ENCODE measurements at regions not wholly inside any gene's neighbourhood (a gene's known extent, or its start where the extent isn't known, plus 50 kb on each side); places are given as distances from the start of the nearest gene placed in this dataset.
"Not testable (repeated sequence)": the region's sequence is repeated elsewhere in the genome, so short reads cannot be mapped to it uniquely, and the experiment has no call there.

DNA sequence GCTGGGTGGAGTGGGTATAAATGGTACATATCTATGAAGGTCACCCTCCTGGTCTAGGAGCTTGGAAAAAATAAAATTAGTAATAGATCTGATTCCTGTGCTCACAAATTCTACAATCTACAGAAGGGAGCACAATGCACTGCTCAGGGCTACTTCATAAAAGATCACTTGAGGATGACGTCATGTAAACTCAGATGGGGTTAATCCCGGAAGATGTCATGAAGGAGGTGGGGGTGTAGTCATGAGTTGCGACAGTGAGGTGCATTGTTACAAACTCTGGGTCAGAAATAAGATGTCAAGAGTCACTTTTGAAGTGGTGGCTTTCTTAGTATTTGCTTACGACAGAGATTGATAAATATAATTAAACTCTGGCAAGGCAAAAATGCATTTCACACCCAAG, 68.2 kb downstream of the LHX9 start:
- H3K9me3 ChIP-seq (ENCODE audit: control insufficient read depth, insufficient read depth, low read length), result no peaks in the 10 kb centered on the region
- no peak overlapping the region for H3K4me3 ChIP-seq (ENCODE audit: low read length)
- no peaks in the 10 kb centered on the region for H3K27me3 ChIP-seq (ENCODE audit: control insufficient read depth, low read length)
- no peaks in the 10 kb centered on the region for H3F3A ChIP-seq (ENCODE audit: control insufficient read depth, insufficient read depth)
- no peaks in the 10 kb centered on the region for H3K79me2 ChIP-seq (ENCODE audit: control insufficient read depth, low read length)
- H4K20me1 ChIP-seq (ENCODE audit: control insufficient read depth, insufficient read depth, low read depth, low read length), result no peaks in the 10 kb centered on the region
- no peaks in the 10 kb centered on the region for H3K4me1 ChIP-seq (ENCODE audit: control insufficient read depth, low read length)
- H3K27ac ChIP-seq (ENCODE audit: low read depth, low read length), result no peak overlapping the region
- H3K9me2 ChIP-seq (replicated peaks; ENCODE audit: control insufficient read depth, low read length), result no peaks in the 10 kb centered on the region
- no peak overlapping the region for H3K4me2 ChIP-seq (ENCODE audit: low read length)
- no peak for TF ChIP-seq EZH2phosphoT487 (IDR thresholded peaks at IDR 0.05; ENCODE audit: borderline replicate concordance, low read length)
- TF ChIP-seq, protein P1, sequence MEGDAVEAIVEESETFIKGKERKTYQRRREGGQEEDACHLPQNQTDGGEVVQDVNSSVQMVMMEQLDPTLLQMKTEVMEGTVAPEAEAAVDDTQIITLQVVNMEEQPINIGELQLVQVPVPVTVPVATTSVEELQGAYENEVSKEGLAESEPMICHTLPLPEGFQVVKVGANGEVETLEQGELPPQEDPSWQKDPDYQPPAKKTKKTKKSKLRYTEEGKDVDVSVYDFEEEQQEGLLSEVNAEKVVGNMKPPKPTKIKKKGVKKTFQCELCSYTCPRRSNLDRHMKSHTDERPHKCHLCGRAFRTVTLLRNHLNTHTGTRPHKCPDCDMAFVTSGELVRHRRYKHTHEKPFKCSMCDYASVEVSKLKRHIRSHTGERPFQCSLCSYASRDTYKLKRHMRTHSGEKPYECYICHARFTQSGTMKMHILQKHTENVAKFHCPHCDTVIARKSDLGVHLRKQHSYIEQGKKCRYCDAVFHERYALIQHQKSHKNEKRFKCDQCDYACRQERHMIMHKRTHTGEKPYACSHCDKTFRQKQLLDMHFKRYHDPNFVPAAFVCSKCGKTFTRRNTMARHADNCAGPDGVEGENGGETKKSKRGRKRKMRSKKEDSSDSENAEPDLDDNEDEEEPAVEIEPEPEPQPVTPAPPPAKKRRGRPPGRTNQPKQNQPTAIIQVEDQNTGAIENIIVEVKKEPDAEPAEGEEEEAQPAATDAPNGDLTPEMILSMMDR (IDR thresholded peaks at IDR 0.05; ENCODE audit: low read depth, low read length, poor library complexity, severe bottlenecking), result no peak
- no peaks in the 10 kb centered on the region for H3K36me3 ChIP-seq (ENCODE audit: control insufficient read depth, low read length)

DNA sequence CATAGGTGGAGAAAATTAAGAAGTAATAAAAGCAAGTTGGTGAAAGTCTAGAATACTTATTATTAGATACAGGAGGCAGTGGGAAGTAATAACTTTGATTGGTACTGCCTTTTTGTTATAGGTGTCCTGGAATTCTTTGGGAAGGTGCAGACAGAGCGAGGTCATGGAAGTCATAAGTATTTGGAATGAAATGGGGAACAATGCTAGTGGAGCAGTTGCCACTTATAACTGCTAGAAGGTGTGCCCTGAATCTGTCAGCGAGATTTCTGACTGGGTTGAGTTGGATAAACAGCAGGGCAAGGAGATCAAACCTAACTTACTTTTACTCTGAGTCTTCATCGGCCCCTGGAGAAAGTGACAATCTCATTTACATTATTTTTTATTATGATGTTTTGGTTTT, 69.6 kb downstream of the LHX9 start:
- no peaks in the 10 kb centered on the region for H3K27me3 ChIP-seq (ENCODE audit: control insufficient read depth, low read length)
- H3K36me3 ChIP-seq (ENCODE audit: control insufficient read depth, low read length), result no peaks in the 10 kb centered on the region
- H3K9me2 ChIP-seq (replicated peaks; ENCODE audit: control insufficient read depth, low read length), result no peaks in the 10 kb centered on the region
- no peak overlapping the region for H3K4me3 ChIP-seq (ENCODE audit: low read length)
- no peaks in the 10 kb centered on the region for H3K9me3 ChIP-seq (ENCODE audit: control insufficient read depth, insufficient read depth, low read length)
- no peaks in the 10 kb centered on the region for H3K4me1 ChIP-seq (ENCODE audit: control insufficient read depth, low read length)
- no peaks in the 10 kb centered on the region for H3K79me2 ChIP-seq (ENCODE audit: control insufficient read depth, low read length)
- no peaks in the 10 kb centered on the region for H4K20me1 ChIP-seq (ENCODE audit: control insufficient read depth, insufficient read depth, low read depth, low read length)
- no peak overlapping the region for H3K4me2 ChIP-seq (ENCODE audit: low read length)
- no peak overlapping the region for H3K27ac ChIP-seq (ENCODE audit: low read depth, low read length)
- TF ChIP-seq, protein P1 (IDR thresholded peaks at IDR 0.05; ENCODE audit: low read depth, low read length, poor library complexity, severe bottlenecking), result no peak
- no peak for TF ChIP-seq EZH2phosphoT487 (IDR thresholded peaks at IDR 0.05; ENCODE audit: borderline replicate concordance, low read length)
- H3F3A ChIP-seq (ENCODE audit: control insufficient read depth, insufficient read depth), result no peaks in the 10 kb centered on the region

- Histone ChIP-seq H3K9me3 (ENCODE audit: control insufficient read depth, insufficient read depth, low read length) (no peaks in the 10 kb centered on the region), H3F3A (ENCODE audit: control insufficient read depth, insufficient read depth) (no peaks in the 10 kb centered on the region), H3K4me2 (ENCODE audit: low read length) (no peak overlapping the region), H3K4me3 (ENCODE audit: low read length) (no peak overlapping the region), H3K27ac (ENCODE audit: low read depth, low read length) (no peak overlapping the region), H3K27me3 (ENCODE audit: control insufficient read depth, low read length) (no peaks in the 10 kb centered on the region), H3K9me2 (replicated peaks; ENCODE audit: control insufficient read depth, low read length) (no peaks in the 10 kb centered on the region), H4K20me1 (ENCODE audit: control insufficient read depth, insufficient read depth, low read depth, low read length) (no peaks in the 10 kb centered on the region), H3K36me3 (ENCODE audit: control insufficient read depth, low read length) (no peaks in the 10 kb centered on the region), H3K79me2 (ENCODE audit: control insufficient read depth, low read length) (no peaks in the 10 kb centered on the region), H3K4me1 (ENCODE audit: control insufficient read depth, low read length) (no peaks in the 10 kb centered on the region)
- TF ChIP-seq, protein P1 (IDR thresholded peaks at IDR 0.05; ENCODE audit: low read depth, low read length, poor library complexity, severe bottlenecking), result no peak
- no peak for TF ChIP-seq EZH2phosphoT487 (IDR thresholded peaks at IDR 0.05; ENCODE audit: borderline replicate concordance, low read length)
These were observed 70.1 kb downstream of the LHX9 start for GRCh38 chr1:197987294-197987693.

DNA sequence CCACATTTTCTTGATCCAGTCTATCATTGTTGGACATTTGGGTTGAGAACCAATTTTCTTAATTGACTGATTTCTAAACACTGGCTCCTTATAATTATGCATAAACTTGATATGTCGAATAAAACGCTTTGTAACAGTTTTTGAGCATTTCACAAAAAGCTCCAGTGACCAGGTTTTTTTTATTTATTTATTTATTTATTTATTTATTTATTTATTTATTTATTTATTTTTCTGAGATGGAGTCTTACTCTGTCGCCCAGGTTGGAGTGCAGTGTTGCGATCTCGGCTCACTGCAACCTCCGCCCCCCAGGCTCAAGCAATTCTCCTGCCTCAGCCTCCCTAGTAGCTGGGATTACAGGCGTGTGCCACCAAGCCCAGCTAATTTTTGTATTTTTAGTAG, 71.4 kb downstream of the LHX9 start:
- H3K9me3 ChIP-seq (ENCODE audit: control insufficient read depth, insufficient read depth, low read length); H3K4me3 ChIP-seq (ENCODE audit: low read length); H3K79me2 ChIP-seq (ENCODE audit: control insufficient read depth, low read length); H3K36me3 ChIP-seq (ENCODE audit: control insufficient read depth, low read length); H3K4me2 ChIP-seq (ENCODE audit: low read length); H3K27me3 ChIP-seq (ENCODE audit: control insufficient read depth, low read length); H4K20me1 ChIP-seq (ENCODE audit: control insufficient read depth, insufficient read depth, low read depth, low read length); H3K27ac ChIP-seq (ENCODE audit: low read depth, low read length); H3F3A ChIP-seq (ENCODE audit: control insufficient read depth, insufficient read depth); H3K4me1 ChIP-seq (ENCODE audit: control insufficient read depth, low read length); H3K9me2 ChIP-seq (replicated peaks; ENCODE audit: control insufficient read depth, low read length): not testable (repeated sequence)
